GM19238 (cell line): ENCODE measurements at regions not wholly inside any gene's neighbourhood (a gene's known extent, or its start where the extent isn't known, plus 50 kb on each side); places are given as distances from the start of the nearest gene placed in this dataset.

Experiments
- DNase-seq: peaks from one replicate; pipeline ENCODE4 v3.0.0; 2011; ENCODE audit warnings: low spot score; ENCODE audit not compliant: insufficient read length

DNA sequence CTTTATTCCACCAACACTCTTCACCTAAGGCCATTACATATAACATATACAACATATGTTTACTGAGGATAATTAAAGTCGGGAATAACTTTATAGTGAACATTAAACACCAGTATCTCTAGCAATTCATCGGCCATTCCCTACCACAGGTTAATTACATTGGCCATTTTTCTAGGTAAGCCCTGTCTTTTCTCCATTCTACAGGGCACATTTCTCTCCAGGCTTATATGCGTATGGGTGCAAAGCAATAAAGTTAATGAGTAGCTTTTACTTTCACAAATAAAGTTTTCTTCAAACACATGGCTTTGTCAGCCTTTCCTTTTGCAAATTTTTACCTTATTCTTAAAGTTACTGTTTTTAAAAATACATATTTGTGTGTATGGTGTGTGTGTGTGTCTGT is 111.9 kb upstream of the IQCM start:
- no peak for DNase-seq

DNA sequence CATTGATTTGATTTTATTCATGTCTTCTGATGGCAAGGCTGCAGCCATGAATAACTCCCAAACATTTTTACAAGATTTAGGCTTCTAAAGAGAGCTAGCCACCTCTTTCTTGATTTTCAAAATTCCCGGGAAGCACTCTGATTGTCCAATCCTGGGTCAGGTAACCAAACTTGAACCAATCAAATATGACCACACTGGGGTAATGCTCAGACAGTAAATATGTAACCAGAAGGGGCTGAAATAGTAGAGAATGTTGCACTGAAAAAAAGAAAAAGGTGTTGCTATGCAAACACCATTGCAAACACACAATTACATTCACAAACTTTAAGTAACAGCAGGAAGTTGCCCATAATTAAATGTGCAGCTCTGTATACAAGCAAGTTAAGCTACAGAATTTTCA is 112.9 kb upstream of the IQCM start:
- DNase-seq: no peak

DNA sequence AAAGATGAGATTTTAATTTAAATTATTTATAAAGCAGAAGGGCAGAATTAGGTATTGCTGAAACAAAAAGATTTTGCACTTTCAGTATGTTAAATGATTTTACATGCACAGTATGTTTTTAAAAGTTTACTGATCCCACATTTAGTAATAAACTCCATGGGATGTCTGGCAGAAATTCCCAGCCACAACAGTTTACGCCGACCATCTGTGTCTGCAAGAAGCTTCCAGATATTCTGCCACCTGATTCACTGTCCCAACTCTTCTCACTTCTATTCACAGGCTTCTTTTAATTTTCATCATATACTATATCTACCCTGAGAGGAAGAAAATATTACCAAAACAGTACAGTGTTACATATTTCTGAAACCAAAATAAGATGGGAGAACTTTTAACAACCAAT is 115.8 kb upstream of the IQCM start:
- DNase-seq: no peak

DNA sequence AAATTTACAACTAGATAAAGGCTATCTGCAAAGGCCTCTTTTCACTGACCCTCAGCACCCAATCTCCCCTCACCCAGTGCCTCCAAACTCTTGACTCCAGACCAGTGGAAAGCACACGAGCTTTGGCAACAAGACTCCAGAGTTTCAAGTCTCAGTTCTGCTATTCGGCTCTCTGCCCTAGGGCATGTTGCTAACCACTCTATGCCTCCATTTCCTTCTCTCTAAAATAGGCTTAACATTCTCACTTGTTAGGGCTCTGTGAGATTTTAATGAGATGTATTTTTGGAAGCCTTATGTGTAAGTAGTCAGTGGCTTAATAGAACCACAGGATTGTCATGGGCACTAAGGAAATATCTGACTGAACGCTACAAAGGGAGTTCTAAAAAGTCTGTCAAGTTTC is 116.5 kb upstream of the IQCM start:
- no peak for DNase-seq

DNA sequence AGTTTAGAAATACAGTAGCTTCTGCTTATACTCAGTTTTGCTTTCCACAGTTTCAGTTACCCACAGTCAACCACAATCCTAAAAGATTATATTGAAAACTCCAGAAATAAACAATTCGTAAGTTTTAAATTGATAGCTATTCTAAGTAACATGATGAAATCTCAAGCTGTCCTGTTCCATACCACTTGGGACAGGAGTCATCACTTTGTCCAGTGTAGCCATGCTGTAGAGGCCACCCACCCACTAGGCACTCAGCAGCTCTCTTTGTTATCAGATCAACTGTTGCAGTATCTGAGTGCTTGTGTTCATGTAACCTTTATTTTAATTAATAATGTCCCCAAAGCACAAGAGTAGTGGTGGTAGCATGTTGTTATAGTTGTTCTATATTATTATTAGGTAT is 117.5 kb upstream of the IQCM start:
- DNase-seq: no peak

DNA sequence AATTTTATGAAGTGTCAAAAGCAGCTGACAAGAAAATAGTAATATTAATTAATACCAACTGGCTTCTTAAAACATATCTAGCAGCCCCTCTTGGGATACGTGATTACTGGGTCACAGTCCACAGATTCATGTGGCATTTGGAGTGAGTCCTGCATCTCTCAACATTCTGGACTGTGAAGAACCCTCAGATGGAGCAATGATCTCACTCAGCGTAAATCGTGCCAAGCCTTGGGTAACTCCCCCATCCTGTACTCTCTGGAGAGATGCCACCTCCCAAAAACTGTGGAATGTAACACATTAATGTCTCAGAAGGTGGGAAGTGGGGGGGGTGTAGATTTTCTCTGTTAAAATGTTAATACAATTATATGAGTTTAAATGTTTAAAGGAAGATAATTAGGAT is 118.2 kb upstream of the IQCM start:
- DNase-seq: no peak

DNA sequence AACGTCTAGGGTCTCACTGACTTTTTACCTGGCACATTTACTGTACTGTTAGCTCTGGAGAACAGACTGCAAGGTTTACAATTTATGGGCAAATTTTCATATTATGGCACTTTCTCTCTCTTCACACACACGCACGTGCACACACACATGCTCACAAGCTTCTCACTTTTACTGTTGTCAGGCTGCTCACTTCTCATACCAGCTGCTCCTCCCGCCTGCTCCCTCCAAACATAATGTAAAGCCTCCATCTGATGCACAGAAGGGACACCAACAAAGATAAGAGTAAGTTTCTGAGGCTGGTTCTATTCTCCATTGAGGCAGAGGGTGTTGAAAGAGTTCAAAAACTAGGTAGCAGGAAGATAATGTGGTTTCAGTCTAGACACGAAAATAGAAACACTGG is 128.9 kb upstream of the DCLK2 start:
- no peak for DNase-seq

DNA sequence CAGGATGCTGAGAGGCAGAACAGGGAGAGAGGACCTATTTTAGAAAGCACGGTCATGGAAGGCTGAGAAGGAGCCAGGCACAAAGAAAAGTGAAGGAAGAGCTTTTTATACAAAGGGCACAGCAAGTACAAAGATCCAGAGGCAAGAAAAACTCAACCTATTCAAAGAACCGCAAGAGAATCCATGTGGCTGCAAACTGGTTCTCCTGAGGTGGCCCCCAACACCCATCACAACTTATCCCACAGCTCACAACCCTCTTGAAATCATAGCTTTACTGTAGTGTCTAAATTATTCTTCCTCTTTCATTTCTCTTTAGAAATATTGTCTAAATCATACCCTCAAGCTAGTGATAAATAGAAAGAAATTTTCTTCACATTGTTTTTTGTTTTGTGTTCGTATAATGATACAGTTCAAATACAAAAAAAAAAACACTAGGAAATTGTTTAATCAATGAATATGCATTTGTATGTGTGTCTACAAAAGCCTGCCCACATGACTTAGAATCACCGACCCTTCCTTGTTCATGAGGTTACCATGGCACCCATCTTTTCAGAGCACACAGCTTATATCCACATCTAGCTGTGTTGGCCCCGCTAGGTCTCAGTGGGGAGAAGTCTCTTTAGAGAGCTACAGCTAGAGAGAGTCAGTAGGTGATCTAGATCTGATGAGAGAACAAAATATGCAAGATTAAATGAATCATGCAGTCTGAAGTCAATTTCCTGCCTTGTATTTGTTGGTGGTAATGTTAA is 126.9 kb upstream of the DCLK2 start:
- no peak for DNase-seq

DNA sequence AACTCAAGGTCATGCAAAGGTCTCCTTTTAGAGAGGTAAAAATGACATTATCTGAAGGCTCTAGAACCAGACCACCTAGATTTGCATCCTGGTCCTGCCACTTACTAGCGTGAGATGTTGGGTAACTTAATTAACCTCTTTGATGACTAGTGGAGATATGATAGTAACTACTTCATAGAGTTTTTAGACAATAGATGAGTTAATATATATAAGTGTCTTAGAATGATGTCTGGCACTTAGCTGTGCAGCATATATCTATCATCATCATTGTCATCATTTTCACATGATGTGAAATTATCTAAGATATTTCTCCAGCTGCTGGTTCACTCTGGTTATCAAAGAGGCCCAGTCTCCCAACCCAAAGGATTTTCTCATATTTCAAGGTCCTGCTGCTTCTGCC is 126.1 kb upstream of the DCLK2 start:
- DNase-seq: no peak

DNA sequence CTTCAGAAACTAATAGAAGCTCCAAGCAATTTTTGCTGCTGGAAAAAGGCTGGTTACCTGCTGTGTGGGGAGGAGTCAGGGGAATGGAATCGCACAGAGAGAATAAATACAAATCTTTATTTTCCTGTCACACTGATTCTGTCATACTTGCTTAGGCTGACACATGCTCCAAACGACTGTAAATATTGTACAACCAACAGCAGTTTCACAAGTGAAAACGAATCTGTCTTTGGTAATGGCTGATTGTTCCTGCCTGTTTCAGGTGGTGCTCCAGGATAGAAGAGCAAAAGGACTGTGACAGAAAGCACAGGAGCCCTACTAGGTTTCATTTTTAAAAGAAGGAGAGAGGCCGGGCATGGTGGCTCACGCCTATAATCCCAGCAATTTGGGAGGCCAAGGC is 125.5 kb upstream of the DCLK2 start:
- DNase-seq: no peak

DNA sequence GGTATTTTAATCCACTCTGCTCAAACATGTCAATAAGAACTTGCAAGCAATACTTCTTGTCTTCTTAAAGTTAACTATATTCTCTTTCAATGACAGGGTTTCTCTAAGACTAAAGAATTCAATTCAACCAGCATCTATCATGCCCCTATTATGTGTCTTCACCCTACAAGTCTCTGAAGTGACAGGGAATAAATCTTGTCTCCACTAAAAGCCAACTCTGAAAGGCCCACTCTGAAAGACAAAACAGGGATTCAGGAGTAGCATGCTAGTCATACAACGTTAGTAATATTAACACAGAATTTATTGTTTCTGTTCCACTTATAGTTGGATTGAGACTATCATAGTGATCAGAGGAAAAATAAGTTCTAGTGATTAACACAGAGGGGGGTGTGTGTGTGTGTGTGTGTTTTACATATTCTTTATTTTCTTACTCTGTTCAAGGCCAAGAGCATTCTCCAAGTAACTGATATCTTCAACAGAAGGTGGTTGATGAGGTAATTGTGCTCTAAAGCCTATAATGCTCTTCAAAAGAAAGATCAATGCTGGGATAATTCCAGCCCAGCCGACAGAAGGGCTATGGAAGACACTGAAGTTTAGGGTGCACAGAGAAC is 122.4 kb upstream of the DCLK2 start:
- no peak for DNase-seq

DNA sequence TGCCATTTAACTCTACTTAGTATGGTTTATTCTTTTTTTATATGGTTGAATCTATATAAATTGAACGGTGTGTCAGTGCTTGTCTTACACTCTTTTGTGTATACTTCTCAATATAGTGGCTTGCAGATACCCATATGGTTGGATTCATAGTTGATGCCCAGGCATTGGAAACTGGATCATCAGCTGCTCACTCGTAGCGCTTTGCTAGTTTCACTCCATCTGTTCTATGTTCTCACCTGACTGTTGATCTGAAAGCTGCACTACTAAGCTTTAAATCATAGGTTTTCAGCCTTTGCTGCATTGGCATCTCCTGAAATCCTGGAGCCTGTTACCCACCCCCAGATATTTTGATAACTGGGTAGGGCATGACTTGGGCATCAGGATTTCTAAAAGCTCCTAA is 121.6 kb upstream of the DCLK2 start:
- DNase-seq: no peak

DNA sequence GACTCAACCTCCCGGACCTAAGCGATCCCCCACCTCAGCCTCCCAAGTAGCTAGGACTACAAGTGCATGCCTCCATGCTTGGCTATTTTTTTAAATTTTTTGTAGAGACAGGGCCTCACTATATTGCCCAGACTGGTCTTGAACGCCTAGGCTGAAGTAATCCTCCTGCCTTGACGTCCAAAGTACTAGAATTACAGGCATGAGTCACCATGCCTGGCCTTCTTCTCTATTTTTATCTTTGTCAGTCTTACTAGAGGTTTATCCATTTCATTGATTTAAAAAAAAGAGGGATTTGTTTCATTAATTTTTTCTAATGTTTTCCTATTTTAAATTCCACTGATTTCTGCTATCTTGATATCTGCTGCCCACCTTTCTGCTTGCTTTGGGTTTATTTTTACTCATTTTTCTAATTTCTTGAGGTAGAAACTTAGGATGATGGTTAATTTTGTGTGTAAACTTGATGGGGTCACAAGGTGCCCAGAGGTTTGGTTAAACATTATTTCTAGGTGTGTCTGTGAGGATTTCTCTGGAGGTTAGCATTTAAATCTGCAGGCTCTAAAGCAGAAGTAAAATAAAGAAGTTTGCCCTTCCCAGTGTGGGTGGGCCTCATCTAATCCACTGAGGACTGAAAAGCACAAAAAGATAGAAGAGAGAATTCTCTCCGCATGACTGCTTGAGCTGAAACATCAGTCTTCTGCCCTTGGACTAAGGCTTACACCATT is 116.2 kb upstream of the DCLK2 start:
- DNase-seq: no peak

DNA sequence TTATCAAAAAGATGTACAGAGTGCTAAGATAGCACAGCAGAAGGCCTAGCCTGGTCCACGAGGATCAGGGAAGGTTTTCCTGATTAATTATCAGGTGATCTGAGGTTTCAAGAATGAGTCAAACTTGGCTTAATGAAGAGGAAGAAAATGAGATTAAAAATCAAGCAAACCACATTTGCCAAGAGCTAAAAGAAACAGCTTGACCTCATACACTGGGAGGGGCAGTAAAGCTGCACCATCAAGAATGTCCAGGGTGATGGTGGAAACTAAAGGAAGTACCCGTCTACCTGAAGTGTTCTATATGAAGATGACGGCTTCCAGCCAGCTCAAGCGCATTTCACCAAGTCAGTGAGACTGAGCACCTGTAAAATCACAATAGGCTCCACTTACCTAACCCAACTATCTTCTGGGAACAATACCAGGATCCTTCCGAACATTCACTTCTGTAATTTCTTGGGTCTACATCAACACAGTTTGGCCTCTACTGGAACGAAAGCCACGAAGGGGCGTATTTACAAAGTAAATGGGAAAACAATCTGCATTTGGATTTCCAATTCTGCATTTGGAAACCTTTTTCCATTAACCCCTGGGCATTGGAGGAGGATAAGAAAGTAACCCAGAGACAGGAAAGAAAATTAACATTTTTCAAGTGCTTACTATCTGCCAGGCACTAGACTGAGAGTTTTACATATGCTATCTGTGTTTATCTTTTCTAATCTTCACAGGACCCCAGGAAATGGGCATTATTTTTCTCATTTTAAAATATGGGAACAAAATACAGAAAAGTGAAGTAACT is 114.0 kb upstream of the DCLK2 start:
- DNase-seq: no peak

DNA sequence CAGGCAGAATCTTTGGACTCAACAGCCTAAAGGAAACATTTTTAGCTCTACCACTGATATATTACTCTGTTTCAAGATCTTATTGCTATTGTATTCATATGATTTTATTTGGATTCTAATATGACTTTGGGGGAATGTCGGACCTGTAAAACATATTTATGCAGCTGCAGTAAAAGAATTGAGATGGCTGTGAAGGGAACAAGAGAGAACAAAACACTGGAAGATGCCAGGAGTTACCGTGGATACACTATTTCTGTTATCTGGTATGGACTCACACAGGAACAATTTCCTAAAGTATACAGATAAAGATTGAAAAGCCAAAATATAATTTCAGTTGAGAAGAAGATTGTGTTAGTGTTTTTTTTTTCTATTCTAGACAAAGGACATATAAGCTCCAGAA is 113.0 kb upstream of the DCLK2 start:
- DNase-seq: no peak

DNA sequence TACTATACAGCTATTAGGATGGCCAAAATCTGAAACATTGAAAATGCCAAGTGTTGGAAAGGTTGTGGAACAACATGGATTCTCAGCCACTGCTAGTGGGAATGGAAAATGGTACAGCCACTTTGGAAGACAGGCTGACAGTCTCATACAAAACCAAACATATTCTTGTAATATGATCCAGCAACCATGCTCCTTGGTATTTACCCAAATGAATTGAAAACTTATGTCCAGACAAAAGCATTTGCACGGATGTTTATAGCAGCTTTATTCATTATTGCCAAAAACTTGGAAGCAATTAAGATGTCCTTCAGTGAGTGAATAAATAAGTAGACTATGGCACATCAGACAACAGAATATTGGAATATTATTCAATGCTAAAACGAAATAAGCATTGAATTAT is 105.8 kb upstream of the DCLK2 start:
- DNase-seq: no peak

DNA sequence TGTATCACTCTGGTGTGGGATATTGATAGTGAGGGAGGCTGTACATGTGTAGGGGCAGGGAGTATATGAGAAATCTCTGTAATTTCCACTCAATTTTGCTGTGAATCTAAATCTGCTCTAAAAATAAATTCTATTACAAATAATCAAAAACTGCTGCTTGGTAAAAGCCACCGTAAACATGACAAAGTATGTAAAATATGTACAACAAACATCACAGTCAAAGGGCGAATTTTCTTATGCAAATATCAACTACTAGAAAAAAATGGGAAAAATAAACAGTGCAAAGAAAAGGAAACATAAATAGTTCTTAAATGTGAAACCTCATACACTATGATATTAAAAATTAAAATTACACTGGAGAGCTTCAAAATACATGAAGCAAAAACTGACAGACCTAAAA is 105.1 kb upstream of the DCLK2 start:
- DNase-seq: no peak

DNA sequence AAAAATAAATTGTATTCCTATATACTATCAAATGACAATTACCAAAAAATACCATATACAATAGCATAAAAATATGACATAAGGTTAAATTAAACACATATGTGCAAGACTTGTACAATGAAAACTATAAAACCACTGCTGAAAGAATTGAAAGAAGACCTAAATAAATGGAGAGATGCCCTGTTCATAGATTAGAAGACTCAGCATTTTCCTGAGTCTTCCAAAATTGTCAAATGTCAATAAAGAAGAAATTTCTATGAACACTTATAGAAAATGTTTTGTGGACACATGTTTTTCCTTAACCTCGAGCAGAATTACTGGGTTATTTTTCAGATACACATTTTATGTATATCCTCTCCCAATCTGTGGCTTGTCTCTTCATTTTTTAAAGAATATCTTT is 103.1 kb upstream of the DCLK2 start:
- no peak for DNase-seq

DNA sequence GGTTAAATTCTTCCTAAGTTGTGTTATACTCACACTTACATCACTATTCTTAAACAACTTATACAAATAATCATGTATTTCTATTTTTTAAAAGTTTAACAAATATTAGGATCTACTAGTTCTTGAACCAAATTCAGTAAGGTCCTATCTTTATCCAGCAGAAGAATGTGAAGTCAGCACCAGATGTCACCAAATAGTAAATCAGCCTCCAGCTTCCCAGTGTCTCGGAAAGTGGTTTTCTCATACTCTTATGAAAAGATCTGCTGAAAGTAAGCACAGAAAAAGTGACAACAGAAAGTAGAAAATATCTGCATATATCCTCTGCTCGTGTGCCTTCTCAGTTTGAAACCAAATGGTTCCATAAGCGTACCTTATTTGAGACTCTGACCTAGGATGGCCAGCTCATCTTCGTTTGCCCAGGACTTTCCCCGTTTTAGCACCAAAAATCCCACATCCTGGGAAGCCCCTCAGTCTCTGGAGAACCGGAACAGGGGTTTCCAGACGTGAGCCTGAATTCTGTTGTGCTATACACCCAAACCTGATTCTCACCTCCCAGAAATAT is 98.0 kb upstream of the DCLK2 start:
- DNase-seq: no peak

DNA sequence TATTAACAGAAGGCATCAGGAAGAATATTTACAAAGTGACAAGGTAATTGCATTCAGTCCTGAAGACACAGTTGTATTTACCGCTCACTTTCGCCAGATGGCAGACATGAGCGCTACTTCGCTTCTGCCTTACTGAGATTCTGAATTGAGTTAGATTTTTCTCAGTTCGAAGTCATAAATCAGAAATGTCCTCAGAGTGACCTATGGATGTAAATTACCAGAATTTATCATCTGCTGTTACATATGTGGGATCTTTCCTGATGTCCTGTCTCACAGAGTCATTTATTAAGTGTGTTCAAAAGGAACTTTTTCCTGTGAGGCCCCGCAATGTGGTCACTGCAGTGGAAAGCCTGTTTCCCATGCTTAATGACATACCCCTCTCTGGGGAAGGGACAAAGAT is 97.3 kb upstream of the DCLK2 start:
- DNase-seq: no peak

DNA sequence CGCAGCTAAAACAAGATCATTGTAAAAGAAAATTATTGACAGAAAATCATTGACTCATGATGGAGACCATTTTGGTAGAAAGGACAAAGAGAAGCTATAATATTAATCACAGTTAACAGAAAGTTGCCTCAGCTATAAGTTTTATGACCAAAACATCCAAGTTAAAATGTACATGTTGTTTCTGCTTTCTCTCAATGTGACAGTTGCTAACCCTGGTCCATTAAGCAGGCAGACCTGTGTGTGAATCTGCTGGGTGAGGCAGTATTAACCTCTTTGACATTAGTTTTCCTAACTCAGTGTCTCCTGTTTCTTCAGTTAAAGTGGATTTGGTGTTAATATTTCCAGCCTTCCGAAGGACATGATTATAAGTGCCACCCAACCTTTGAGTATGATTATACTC is 94.8 kb upstream of the DCLK2 start:
- DNase-seq: no peak

DNA sequence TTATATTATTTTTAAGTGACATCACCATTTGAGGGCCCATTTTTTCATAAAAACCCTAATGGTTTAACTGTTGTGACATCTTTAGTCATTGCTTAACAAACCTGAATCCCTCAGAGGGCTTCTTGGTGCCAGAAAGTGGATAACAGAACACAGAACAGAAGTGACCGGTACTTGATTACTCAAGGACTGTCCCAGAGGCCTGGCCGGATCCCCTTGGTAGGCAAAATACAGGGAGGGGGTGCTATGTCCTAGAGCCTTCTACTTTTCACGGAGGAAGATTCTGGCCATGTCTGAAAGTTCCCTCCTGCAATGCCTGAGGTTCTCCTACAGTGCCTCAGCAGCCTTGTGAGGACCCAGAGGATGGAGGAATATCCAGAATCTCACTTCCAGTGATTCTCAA is 94.3 kb upstream of the DCLK2 start:
- DNase-seq: no peak
